Liver (tissue), 8 donors: ENCODE measurements at regions not wholly inside any gene's neighbourhood (a gene's known extent, or its start where the extent isn't known, plus 50 kb on each side); places are given as distances from the start of the nearest gene placed in this dataset.

Experiments
- DNase-seq: peaks from one replicate; pipeline ENCODE4 v3.0.0-alpha.2; 2017; ENCODE audit warnings: low spot score
- H3K27ac ChIP-seq, 2 donors: one replicate each; pipeline ENCODE4 v1.7.0; 2013; ENCODE audit warnings: inconsistent platforms in 2 of 2, low read length in 2 of 2, control low read depth in 1 of 2, low read depth in 1 of 2, mild to moderate bottlenecking in 1 of 2
- H3K27me3 ChIP-seq, 4 donors: one replicate each; pipeline versions ENCODE4 v1.6.1 to v1.7.0; 2013; ENCODE audit warnings: low read length in 3 of 4, inconsistent platforms in 1 of 4, mild to moderate bottlenecking in 1 of 4, moderate library complexity in 1 of 4; ENCODE audit not compliant: control insufficient read depth in 4 of 4, insufficient read depth in 4 of 4
- H3K36me3 ChIP-seq, 4 donors: one replicate each; pipeline versions ENCODE4 v1.6.1 to v1.7.0; 2013; ENCODE audit warnings: low read length in 3 of 4, mild to moderate bottlenecking in 3 of 4, low read depth in 1 of 4, moderate library complexity in 1 of 4; ENCODE audit not compliant: control insufficient read depth in 4 of 4, insufficient read depth in 3 of 4
- H3K4me1 ChIP-seq, 4 donors: one replicate each; pipeline versions ENCODE4 v1.6.1 to v1.7.0; 2013; ENCODE audit warnings: low read length in 3 of 4, mild to moderate bottlenecking in 3 of 4, moderate library complexity in 1 of 4; ENCODE audit not compliant: control insufficient read depth in 4 of 4, insufficient read depth in 4 of 4
- H3K4me3 ChIP-seq, 3 donors: one replicate each; pipeline versions ENCODE4 v1.6.1 to v1.7.0; 2013; ENCODE audit warnings: low read length in 3 of 3, control low read depth in 1 of 3, low read depth in 1 of 3, mild to moderate bottlenecking in 1 of 3
- H3K9ac ChIP-seq, 2 donors: one replicate each; pipeline ENCODE4 v1.7.0; 2013; ENCODE audit warnings: low read length in 2 of 2, mild to moderate bottlenecking in 2 of 2, moderate library complexity in 2 of 2, control low read depth in 1 of 2, low read depth in 1 of 2
- H3K9me3 ChIP-seq, 4 donors: one replicate each; pipeline versions ENCODE4 v1.6.1 to v1.7.0; 2013; ENCODE audit warnings: low read length in 3 of 4; ENCODE audit not compliant: control insufficient read depth in 4 of 4
- ATF3 ChIP-seq: IDR thresholded peaks from 2 replicates; pipeline ENCODE4 v1.6.1; 2016; ENCODE audit warnings: antibody characterized with exemption
- CTCF ChIP-seq: fragments of 150-350 bp; IDR thresholded peaks from 2 replicates; pipeline ENCODE4 v1.5.1; 2017; ENCODE audit warnings: improper control_type of control experiment, low read depth, low read length; ENCODE audit not compliant: missing input control
- EGR1 ChIP-seq, 2 donors: IDR thresholded peaks; 2 replicates each; pipeline ENCODE4 v1.6.1; 2016 to 2018; ENCODE audit warnings: antibody characterized with exemption in 2 of 2, low read depth in 2 of 2
- FOXA1 ChIP-seq: IDR thresholded peaks from 2 replicates; pipeline ENCODE4 v1.6.1; 2016; ENCODE audit warnings: antibody characterized with exemption
- FOXA2 ChIP-seq: IDR thresholded peaks from 2 replicates; pipeline ENCODE4 v1.6.1; 2016; ENCODE audit warnings: antibody characterized with exemption
- GABPA ChIP-seq, 2 donors: IDR thresholded peaks in 1 of 2; conservative IDR thresholded peaks in 1 of 2; 2 replicates each; pipeline ENCODE4 v1.6.1; 2016; ENCODE audit warnings: antibody characterized with exemption in 2 of 2, mild to moderate bottlenecking in 1 of 2, moderate library complexity in 1 of 2
- HNF4A ChIP-seq, 2 donors: conservative IDR thresholded peaks; 2 replicates each; pipeline ENCODE4 v1.6.1; 2016; ENCODE audit warnings: antibody characterized with exemption in 2 of 2, mild to moderate bottlenecking in 2 of 2
- HNF4G ChIP-seq: IDR thresholded peaks from 2 replicates; pipeline ENCODE4 v1.6.1; 2016; ENCODE audit warnings: antibody characterized with exemption
- JUND ChIP-seq, 2 donors: IDR thresholded peaks; 2 replicates each; pipeline ENCODE4 v1.6.1; 2016; ENCODE audit warnings: antibody characterized with exemption in 2 of 2
- MAX ChIP-seq: IDR thresholded peaks from 2 replicates; pipeline ENCODE4 v1.6.1; 2016; ENCODE audit warnings: antibody characterized with exemption
- NR2F2 ChIP-seq: IDR thresholded peaks from 2 replicates; pipeline ENCODE4 v1.6.1; 2016; ENCODE audit warnings: antibody characterized with exemption
- RAD21 ChIP-seq, 2 donors: IDR thresholded peaks; 2 replicates each; pipeline ENCODE4 v1.6.1; 2016; ENCODE audit warnings: antibody characterized with exemption in 2 of 2, mild to moderate bottlenecking in 2 of 2
- REST ChIP-seq: IDR thresholded peaks from 2 replicates; pipeline ENCODE4 v1.6.1; 2016; ENCODE audit warnings: antibody characterized with exemption, mild to moderate bottlenecking
- RXRA ChIP-seq, 2 donors: IDR thresholded peaks; 2 replicates each; pipeline ENCODE4 v1.6.1; 2017 to 2018; ENCODE audit warnings: antibody characterized with exemption in 2 of 2, mild to moderate bottlenecking in 1 of 2
- SP1 ChIP-seq: IDR thresholded peaks from 2 replicates; pipeline ENCODE4 v1.6.1; 2018; ENCODE audit warnings: antibody characterized with exemption, mild to moderate bottlenecking
- TAF1 ChIP-seq: conservative IDR thresholded peaks from 2 replicates; pipeline ENCODE4 v1.6.1; 2016; ENCODE audit warnings: antibody characterized with exemption, mild to moderate bottlenecking
- YY1 ChIP-seq: IDR thresholded peaks from 2 replicates; pipeline ENCODE4 v1.6.1; 2016; ENCODE audit warnings: antibody characterized with exemption, mild to moderate bottlenecking
- ZBTB33 ChIP-seq: IDR thresholded peaks from 2 replicates; pipeline ENCODE4 v1.6.1; 2016; ENCODE audit warnings: antibody characterized with exemption
- WGBS: extraction: QIAGEN DNeasy Blood & Tissue Kit; methylation state at CpG from one replicate; pipeline ENCODE4 v1.1.7; 2013; 5-methylcytosine and 5-hydroxymethylcytosine counted together
- donor health status: healthy.
- donor health status: healthy.
- donor health status: healthy.
- donor health status: healthy.
- donor health status: healthy.

GRCh38 chr9:80586786-80587330 is 1015.1 kb downstream of the TLE4 start:
- 88% methylated on average over 1 of the region's 1 CpG for WGBS
- no peaks in the 10 kb centered on the region for H3K27me3 ChIP-seq
- no peak overlapping the region for H3K9ac ChIP-seq
- no peak for DNase-seq
- H3K4me3 ChIP-seq, result no peak overlapping the region
- H3K36me3 ChIP-seq, result no peaks in the 10 kb centered on the region
- TF ChIP-seq JUND (IDR thresholded peaks at IDR 0.05), result no peak
- TF ChIP-seq GABPA (IDR thresholded peaks at IDR 0.05 in 1 of 2, conservative IDR thresholded peaks at IDR 0.05 in 1 of 2), result no peak
- no peak for TF ChIP-seq MAX
- no peak for TF ChIP-seq FOXA2
- TF ChIP-seq SP1, result no peak
- TF ChIP-seq HNF4A (conservative IDR thresholded peaks at IDR 0.05), result no peak
- H3K9me3 ChIP-seq, result no peaks in the 10 kb centered on the region
- H3K27ac ChIP-seq, result no peak overlapping the region
- H3K4me1 ChIP-seq, result no peaks in the 10 kb centered on the region

- peaks cover 0 to 4% (median 2%) of the 10 kb centered on the region in 4 donors for H3K9me3 ChIP-seq
- TF ChIP-seq REST, result no peak
- no peak for TF ChIP-seq FOXA2
- TF ChIP-seq HNF4G, result no peak
- no peak for TF ChIP-seq HNF4A (conservative IDR thresholded peaks at IDR 0.05)
- TF ChIP-seq SP1, result no peak
- TF ChIP-seq GABPA (IDR thresholded peaks at IDR 0.05 in 1 of 2, conservative IDR thresholded peaks at IDR 0.05 in 1 of 2), result no peak
- no peak for TF ChIP-seq NR2F2
- TF ChIP-seq EGR1 (IDR thresholded peaks at IDR 0.05; ENCODE audit: low read depth in 2 of 2), result no peak
- no peak for TF ChIP-seq ZBTB33
- TF ChIP-seq TAF1, result no peak
- no peak for TF ChIP-seq YY1
- no peak for TF ChIP-seq ATF3
- TF ChIP-seq RXRA (IDR thresholded peaks at IDR 0.05), result no peak
- no peak for TF ChIP-seq JUND (IDR thresholded peaks at IDR 0.05)
- no peak for TF ChIP-seq FOXA1
- TF ChIP-seq RAD21 (IDR thresholded peaks at IDR 0.05), result no peak
- TF ChIP-seq MAX, result no peak
- TF ChIP-seq CTCF, result no peak
Measured at GRCh38 chr9:80571953-80572352, 1000.2 kb downstream of the TLE4 start.

More at GRCh38 chr9:80571953-80572352, 1000.2 kb downstream of the TLE4 start:
- H3K4me1 ChIP-seq, result no peaks in the 10 kb centered on the region
- no peak for DNase-seq
- no peak overlapping the region for H3K4me3 ChIP-seq
- no peak overlapping the region for H3K9ac ChIP-seq
- no peak overlapping the region for H3K27ac ChIP-seq
- no peaks in the 10 kb centered on the region for H3K27me3 ChIP-seq
- H3K36me3 ChIP-seq, result no peaks in the 10 kb centered on the region
- WGBS, result 59% methylated on average over 3 of the region's 3 CpGs
